HUES64 (cell line): ENCODE measurements at regions not wholly inside any gene's neighbourhood (a gene's known extent, or its start where the extent isn't known, plus 50 kb on each side); places are given as distances from the start of the nearest gene placed in this dataset.

ENCODE experiments used
- H3K27ac ChIP-seq: 2 replicates; pipeline ENCODE4 v1.7.0; 2013; ENCODE audit warnings: low read depth, low read length, inconsistent platforms
- H3K27me3 ChIP-seq: 2 replicates; pipeline ENCODE4 v1.6.1; 2013; ENCODE audit warnings: mild to moderate bottlenecking, low read length; ENCODE audit not compliant: insufficient read depth
- H3K36me3 ChIP-seq: 2 replicates; pipeline ENCODE4 v1.6.1; 2013; ENCODE audit warnings: mild to moderate bottlenecking, low read length; ENCODE audit not compliant: insufficient read depth
- H3K4me1 ChIP-seq: 2 replicates; pipeline ENCODE4 v1.6.1; 2013; ENCODE audit warnings: mild to moderate bottlenecking, low read length, moderate library complexity; ENCODE audit not compliant: insufficient read depth
- H3K4me3 ChIP-seq: 2 replicates; pipeline ENCODE4 v1.5.1; 2013; ENCODE audit warnings: mild to moderate bottlenecking, low read length, moderate library complexity
- H3K9ac ChIP-seq: 2 replicates; pipeline ENCODE4 v1.6.1; 2013; ENCODE audit warnings: mild to moderate bottlenecking, low read depth, low read length
- H3K9me3 ChIP-seq: 2 replicates; pipeline ENCODE4 v1.6.1; 2013; ENCODE audit warnings: low read depth, low read length; ENCODE audit not compliant: insufficient read depth
- WGBS: fragments of 150-250, 120-280 bp; methylation state at CpG from one replicate; pipeline ENCODE4 v1.1.7; 2013; ENCODE audit warnings: missing lambda C conversion rate; 5-methylcytosine and 5-hydroxymethylcytosine counted together

DNA sequence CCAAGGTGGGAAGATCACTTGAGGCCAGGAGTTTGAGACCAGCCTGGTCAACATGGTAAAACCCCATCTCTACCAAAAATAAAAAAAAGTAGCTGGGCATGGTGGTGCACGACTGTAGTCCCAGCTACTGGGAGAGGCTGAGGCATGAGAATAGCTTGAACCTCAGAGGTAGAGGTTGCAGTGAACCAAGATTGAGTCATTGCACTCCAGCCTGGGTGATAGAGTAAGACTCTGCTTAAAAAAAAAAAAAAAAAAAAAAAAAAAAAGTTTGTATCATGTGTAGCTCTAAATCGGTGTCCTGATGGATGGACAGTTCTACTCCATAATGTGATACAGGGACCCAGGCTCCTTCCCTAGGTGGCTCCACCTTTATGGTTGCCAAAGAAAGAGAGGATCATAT lies 497.1 kb upstream of the RBFOX1 start:
- WGBS: 95% methylated on average over 2 of the region's 2 CpGs
- Histone ChIP-seq H3K9ac (no peak overlapping the region), H3K9me3 (no peaks in the 10 kb centered on the region), H3K4me3 (no peak overlapping the region), H3K4me1 (no peaks in the 10 kb centered on the region), H3K27me3 (no peaks in the 10 kb centered on the region), H3K36me3 (no peaks in the 10 kb centered on the region), H3K27ac (no peak overlapping the region)

DNA sequence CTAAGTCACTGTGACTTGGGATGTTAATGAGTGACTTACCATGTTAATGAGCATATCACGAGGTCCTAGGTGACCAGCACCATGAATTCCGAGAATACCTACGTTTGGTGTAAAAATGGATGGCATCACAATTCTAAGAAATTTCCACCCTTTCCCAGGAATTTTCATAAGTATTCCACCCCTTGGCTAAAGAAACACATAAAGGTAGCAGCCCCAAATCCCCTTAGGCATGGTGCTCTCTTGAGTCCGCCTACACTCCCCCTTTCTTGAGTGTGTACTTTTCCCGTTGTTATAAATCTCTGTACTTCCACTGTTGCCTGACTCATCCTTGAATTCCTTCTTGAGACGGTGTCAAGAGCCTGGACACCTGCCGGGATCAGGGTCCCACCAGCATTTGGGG lies 504.0 kb upstream of the RBFOX1 start:
- 98% methylated on average over 7 of the region's 7 CpGs for WGBS
- H3K27me3 ChIP-seq: no peaks in the 10 kb centered on the region
- H3K9ac ChIP-seq: no peak overlapping the region
- H3K9me3 ChIP-seq: no peaks in the 10 kb centered on the region
- H3K4me3 ChIP-seq: no peak overlapping the region
- no peaks in the 10 kb centered on the region for H3K4me1 ChIP-seq
- no peaks in the 10 kb centered on the region for H3K36me3 ChIP-seq
- H3K27ac ChIP-seq: no peak overlapping the region

DNA sequence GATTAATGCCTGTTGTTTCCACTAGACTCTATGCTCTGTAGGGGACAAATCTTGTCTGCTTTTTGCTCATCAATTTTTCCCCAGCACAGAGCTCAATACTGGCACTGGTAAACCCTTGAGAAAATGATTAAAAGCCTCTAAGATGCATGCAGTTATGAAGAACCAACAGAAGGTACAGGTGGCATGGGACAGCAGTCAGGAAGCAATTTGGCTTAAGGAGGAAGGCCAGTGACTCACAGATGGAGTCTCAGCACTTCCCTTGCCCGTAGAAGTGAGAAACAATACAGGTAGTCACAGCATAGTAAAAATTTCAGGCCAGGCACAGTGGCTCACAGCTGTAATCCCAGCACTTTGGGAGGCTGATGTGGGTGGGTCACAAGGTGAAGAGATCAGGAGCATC lies 504.7 kb upstream of the RBFOX1 start:
- H3K9ac ChIP-seq: no peak overlapping the region
- WGBS: 85% methylated on average over 1 of the region's 1 CpG

DNA sequence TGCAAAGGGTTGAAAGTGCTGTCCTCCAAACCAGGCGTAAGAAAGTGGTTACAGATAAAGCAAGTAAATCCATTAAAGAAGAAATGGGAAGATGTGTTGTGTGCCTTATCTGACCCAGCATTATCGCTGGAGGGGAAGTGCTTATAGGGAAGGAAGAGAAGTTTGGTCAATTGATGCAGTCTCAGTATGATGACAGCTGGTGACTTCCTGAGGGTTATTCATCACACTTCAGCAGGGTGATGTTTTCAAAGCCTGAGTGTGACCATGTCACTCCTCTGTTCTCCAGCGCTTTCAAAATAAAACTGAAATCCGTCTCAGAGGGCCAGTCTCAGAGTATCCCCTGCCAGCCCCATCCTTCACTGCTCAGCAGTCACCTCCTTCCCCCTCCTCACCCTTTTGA lies 505.4 kb upstream of the RBFOX1 start:
- Histone ChIP-seq H3K27me3 (no peaks in the 10 kb centered on the region), H3K9me3 (no peaks in the 10 kb centered on the region), H3K27ac (no peak overlapping the region), H3K4me1 (no peaks in the 10 kb centered on the region), H3K4me3 (no peak overlapping the region), H3K9ac (no peak overlapping the region), H3K36me3 (no peaks in the 10 kb centered on the region)
- WGBS: 88% methylated on average over 4 of the region's 4 CpGs

More for the DNA sequence above, 504.7 kb upstream of the RBFOX1 start:
- Histone ChIP-seq H3K36me3 (no peaks in the 10 kb centered on the region), H3K27me3 (no peaks in the 10 kb centered on the region), H3K4me3 (no peak overlapping the region), H3K9me3 (no peaks in the 10 kb centered on the region), H3K4me1 (no peaks in the 10 kb centered on the region), H3K27ac (no peak overlapping the region)

DNA sequence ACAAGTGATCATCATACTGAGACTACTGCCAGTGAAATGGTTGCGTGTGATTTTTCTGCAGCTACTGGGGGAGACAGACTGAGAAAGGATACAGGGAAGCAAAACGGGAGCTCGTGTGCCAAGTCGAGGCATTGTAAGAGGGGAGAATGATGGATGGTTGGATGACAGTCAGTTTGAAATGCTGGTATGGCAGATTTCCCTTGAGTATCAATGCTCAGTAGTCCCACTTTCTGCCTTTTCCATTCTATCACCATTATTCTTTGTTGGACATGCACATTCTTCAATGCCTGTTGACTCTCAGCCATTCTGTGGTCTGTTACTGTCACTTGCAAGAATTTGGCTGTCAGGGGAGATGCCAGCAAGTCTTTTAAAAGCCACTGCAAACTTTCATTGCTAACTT lies 510.6 kb upstream of the RBFOX1 start:
- Histone ChIP-seq H3K4me1 (no peaks in the 10 kb centered on the region), H3K27me3 (no peaks in the 10 kb centered on the region), H3K9ac (no peak overlapping the region), H3K9me3 (no peaks in the 10 kb centered on the region), H3K4me3 (no peak overlapping the region), H3K36me3 (no peaks in the 10 kb centered on the region), H3K27ac (no peak overlapping the region)
- whole genome bisulfite sequencing: 94% methylated on average over 4 of the region's 4 CpGs

DNA sequence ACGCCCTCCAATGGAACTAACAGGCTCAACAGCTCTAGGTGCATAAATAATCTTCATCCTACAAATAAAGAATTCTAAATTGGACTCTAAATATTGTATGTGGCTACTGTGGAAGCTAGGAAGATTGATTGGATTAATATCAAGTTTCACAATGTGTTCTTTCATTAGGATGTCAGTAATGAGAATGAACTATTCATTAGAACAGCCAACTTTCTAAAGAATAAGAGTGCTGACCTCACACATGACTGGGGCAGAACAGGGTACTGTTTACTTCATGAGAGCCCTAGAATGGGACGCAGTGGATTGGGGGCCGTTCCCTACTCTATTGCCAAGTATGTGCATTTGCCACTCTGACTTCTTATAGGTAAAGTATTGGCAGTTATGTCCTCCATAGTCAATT lies 528.2 kb upstream of the RBFOX1 start:
- H3K4me3 ChIP-seq: no peak overlapping the region
- H3K27ac ChIP-seq: no peak overlapping the region
- no peaks in the 10 kb centered on the region for H3K9me3 ChIP-seq
- no peaks in the 10 kb centered on the region for H3K27me3 ChIP-seq
- peaks cover 7% of the 10 kb centered on the region; the same call in 1 of the 2 replicates for H3K4me1 ChIP-seq
- H3K9ac ChIP-seq: no peak overlapping the region
- WGBS: 91% methylated on average over 3 of the region's 3 CpGs
- H3K36me3 ChIP-seq: no peaks in the 10 kb centered on the region

DNA sequence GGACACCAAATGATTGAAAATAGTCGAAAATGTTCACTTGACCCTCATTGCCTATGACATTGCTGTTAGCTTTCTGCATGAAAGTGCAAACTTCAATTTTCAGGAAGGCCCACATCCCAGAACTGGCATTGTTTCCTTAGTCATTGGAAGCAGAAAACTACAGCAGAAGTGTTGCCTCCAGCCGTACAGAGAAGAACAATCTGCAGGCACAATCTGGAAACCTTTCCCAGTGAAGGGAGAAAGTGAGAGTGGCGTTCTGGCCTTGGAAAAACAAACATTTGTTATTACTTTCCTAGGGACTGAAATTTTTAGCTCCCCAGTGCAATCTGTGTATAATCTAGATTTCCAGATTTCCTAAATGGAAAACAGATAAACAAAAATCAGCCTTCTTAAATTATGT lies 529.5 kb upstream of the RBFOX1 start:
- Histone ChIP-seq H3K36me3 (no peaks in the 10 kb centered on the region), H3K27me3 (no peaks in the 10 kb centered on the region), H3K9ac (no peak overlapping the region), H3K4me1 (peaks cover 7% of the 10 kb centered on the region; the same call in 1 of the 2 replicates), H3K4me3 (no peak overlapping the region), H3K27ac (no peak overlapping the region), H3K9me3 (no peaks in the 10 kb centered on the region)
- WGBS: 89% methylated on average over 3 of the region's 3 CpGs

DNA sequence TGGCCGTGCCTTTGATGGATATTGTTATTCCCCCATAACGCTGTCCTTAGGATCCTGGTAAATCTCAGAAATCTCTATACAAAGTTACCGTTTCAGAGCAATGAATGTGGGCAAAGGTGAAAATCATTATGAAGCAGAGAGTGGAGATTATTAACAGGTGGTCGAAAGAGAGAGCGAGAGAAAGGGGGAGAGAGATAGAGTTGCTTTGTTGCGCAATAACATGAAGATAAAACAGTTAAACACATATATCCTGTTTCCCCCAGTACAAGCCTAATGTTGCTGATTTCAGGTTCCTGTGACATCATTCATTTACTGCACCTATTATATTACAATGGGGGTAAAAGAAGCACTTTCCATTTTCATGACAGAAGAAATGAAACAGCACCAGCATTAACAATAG lies 535.4 kb upstream of the RBFOX1 start:
- no peak overlapping the region for H3K9ac ChIP-seq
- H3K9me3 ChIP-seq: no peaks in the 10 kb centered on the region
- WGBS: 96% methylated on average over 5 of the region's 6 CpGs
- peaks cover 16% of the 10 kb centered on the region for H3K4me1 ChIP-seq
- H3K27ac ChIP-seq: no peak overlapping the region
- H3K27me3 ChIP-seq: no peaks in the 10 kb centered on the region
- no peak overlapping the region for H3K4me3 ChIP-seq
- H3K36me3 ChIP-seq: no peaks in the 10 kb centered on the region

DNA sequence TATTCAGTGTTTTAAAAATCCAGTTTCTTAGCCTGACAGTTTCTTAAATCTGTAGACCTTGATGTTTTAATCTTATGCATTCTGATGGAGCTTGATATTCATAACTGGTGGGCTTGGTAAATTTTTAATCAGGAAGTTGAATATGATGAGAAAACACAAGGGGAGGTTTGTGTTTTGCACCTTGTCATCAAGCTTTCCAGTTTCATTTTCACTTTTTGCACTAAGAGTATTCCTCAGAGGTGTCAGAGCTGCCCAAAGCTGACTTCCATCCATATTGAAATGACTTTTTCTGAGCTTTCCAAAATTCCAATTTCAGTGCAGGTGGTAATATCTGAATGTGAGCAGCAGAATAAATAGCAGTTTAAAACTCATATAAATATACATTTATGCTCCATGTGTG lies 555.0 kb upstream of the RBFOX1 start:
- H3K36me3 ChIP-seq: no peaks in the 10 kb centered on the region
- no peak overlapping the region for H3K27ac ChIP-seq
- H3K27me3 ChIP-seq: no peaks in the 10 kb centered on the region
- no peak overlapping the region for H3K9ac ChIP-seq
- H3K9me3 ChIP-seq: no peaks in the 10 kb centered on the region
- H3K4me1 ChIP-seq: no peaks in the 10 kb centered on the region
- no peak overlapping the region for H3K4me3 ChIP-seq

DNA sequence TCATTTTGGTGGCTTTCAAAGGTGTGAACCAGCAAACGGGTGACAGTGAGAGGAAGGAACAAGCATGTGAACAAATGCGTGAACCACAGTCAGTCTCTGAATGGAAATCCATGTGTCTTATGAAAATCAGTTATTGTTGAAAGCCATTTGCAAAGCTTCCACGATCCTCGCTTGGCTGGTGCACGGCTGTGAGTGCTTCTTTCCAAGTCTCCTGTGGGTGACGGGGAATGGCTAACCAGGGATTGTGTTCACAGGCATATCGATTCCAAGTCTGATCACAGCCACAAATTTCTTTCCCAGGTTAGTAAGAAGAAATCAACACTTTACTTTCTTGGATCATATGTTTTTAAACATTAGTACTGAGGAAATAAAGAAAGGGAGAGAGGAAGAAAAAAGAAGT lies 556.9 kb upstream of the RBFOX1 start:
- Histone ChIP-seq H3K27ac (no peak overlapping the region), H3K4me1 (no peaks in the 10 kb centered on the region), H3K9me3 (no peaks in the 10 kb centered on the region), H3K36me3 (no peaks in the 10 kb centered on the region), H3K9ac (no peak overlapping the region), H3K4me3 (no peak overlapping the region), H3K27me3 (no peaks in the 10 kb centered on the region)
- 96% methylated on average over 7 of the region's 7 CpGs for WGBS

DNA sequence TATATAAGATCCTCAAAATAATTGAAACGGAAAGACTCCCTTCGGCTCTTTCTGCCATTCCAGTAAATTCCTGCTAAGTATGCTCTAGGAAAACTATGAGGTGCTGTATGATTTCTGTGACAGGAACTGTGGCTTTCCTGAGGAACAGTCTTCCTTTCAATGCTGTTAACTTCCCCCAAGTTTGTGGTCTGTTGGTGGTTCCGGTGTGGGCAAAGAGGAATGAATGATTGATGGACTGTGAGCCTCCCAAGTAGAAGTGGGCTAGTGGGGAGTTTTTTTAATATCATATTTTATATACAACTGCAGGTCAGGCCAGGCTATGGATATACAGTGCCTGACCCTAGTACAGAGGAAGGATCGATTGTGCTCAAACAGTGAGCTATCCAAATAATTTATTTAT lies 560.7 kb upstream of the RBFOX1 start:
- WGBS: 92% methylated on average over 4 of the region's 4 CpGs
- no peaks in the 10 kb centered on the region for H3K9me3 ChIP-seq
- H3K36me3 ChIP-seq: no peaks in the 10 kb centered on the region
- H3K9ac ChIP-seq: no peak overlapping the region
- H3K4me1 ChIP-seq: no peaks in the 10 kb centered on the region
- no peak overlapping the region for H3K4me3 ChIP-seq
- no peak overlapping the region for H3K27ac ChIP-seq
- H3K27me3 ChIP-seq: no peaks in the 10 kb centered on the region

DNA sequence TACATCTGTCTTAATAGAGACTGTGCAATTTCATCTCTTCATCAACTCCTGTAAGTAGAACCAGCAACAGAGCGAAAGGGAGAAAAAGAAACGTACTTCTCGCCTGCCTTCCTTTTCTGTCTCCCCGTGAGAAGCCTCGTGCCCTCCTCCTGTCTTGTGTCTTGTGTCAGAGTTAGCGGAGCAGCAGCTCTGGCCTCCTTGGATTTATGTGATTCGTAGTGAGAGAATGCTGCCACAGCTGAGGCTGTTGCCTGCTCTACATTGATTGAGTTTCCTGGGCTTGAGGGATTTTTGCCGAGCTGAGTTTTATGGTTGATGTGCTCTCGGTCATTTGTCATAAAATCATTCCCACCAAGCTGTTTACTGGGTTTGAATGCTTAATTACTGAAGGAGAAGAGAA lies 579.1 kb upstream of the RBFOX1 start:
- no peak overlapping the region for H3K4me3 ChIP-seq
- no peaks in the 10 kb centered on the region for H3K27me3 ChIP-seq
- H3K4me1 ChIP-seq: no peaks in the 10 kb centered on the region
- 73% methylated on average over 9 of the region's 9 CpGs for WGBS
- no peak overlapping the region for H3K9ac ChIP-seq
- no peaks in the 10 kb centered on the region for H3K9me3 ChIP-seq
- H3K36me3 ChIP-seq: no peaks in the 10 kb centered on the region
- H3K27ac ChIP-seq: no peak overlapping the region
